NCI-H446 (cell line): ENCODE measurements at regions not wholly inside any gene's neighbourhood (a gene's known extent, or its start where the extent isn't known, plus 50 kb on each side); places are given as distances from the start of the nearest gene placed in this dataset.
"Not testable (repeated sequence)": the region's sequence is repeated elsewhere in the genome, so short reads cannot be mapped to it uniquely, and the experiment has no call there.

Source experiments
- DNase-seq, 2 experiments: peaks; one replicate each; lab custom pipeline; 2025; lab: John Stamatoyannopoulos, UW

- no peak for DNase-seq
These were observed 504.2 kb upstream of the PHF14 start for GRCh38 chr7:10469476-10469875.

GRCh38 chr7:10471280-10472058, 502.2 kb upstream of the PHF14 start:
- no peak for DNase-seq

- DNase-seq, result no peak
These were observed 501.6 kb upstream of the PHF14 start for GRCh38 chr7:10472115-10472514.

- DNase-seq, result no peak
These were observed 500.1 kb upstream of the PHF14 start for GRCh38 chr7:10473569-10473968.

- no peak for DNase-seq
These were observed 499.6 kb upstream of the PHF14 start for GRCh38 chr7:10474048-10474447.

DNA sequence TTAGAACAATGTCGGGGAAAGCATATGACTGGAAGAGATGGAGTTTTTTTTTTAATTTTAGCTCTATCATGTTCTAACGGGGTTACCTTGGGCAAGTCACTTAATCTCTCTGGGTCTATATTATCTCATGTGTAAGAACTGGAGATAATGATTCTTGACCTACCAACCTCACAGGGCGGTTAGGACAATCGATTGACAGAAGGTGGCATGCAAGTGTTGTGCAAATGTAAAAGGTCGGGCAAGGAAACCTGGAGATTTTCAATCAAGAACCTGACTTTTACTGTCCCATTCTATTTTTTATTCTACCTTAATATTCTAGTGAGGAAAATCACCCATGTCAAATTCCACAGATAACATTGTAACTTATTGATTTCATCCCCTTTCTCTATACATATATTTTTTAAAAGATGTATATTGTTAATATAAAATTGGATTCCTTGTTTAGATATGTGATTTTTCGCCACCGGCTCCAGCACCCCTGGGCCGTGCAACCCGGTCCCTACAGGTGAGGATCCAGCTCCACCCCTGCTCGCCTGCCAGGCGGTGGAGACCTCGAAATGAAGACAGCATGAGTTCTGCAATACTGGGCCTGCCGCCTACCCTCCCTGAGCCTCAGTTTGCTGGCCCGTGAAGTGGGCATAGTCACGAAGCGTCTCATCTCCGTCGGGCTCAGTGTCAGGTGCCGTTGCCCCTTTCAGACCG, 497.6 kb upstream of the PHF14 start:
- no peak for DNase-seq

GRCh38 chr7:10476642-10477041, 497.0 kb upstream of the PHF14 start:
- no peak for DNase-seq

- no peak for DNase-seq
These were observed 490.0 kb upstream of the PHF14 start for GRCh38 chr7:10483671-10484070.

DNA sequence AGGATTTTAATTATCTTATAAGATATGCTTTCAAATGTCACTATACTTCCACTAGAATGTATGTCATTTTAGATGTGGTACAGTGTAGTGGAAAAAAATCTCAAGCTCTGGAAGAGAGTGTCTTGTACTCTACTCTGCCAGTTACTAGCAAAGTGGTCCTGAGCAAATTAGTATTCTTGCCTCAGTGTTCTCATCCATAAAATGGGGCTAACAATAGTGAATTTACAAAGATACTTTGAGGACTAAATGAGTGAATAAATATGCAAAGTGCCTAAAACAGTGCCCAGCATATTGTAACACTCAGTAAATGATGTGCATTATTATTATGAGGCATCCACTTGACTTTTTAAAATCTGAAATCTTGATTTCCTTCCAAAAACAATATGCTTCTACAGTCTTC, 488.9 kb upstream of the PHF14 start:
- no peak for DNase-seq

GRCh38 chr7:10501206-10501884, 472.3 kb upstream of the PHF14 start:
- not testable (repeated sequence) for DNase-seq

DNA sequence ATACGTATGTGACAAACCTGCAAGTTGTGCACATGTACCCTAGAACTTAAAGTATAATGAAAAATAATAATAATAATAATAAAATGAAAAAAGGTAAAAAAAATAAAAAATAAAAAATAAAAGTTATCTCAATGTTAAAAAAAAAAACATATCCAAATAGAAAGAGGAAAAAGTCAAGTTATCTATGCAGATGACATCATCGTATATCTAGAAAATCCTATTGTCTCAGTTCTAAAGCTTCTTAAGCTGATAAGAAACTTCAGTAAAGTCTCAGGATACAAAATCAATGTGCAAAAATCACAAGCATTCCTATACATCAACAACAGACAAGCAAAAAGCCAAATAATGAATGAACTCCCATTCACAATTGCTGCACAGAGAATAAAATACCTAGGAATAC, 466.6 kb upstream of the PHF14 start:
- no peak for DNase-seq

DNA sequence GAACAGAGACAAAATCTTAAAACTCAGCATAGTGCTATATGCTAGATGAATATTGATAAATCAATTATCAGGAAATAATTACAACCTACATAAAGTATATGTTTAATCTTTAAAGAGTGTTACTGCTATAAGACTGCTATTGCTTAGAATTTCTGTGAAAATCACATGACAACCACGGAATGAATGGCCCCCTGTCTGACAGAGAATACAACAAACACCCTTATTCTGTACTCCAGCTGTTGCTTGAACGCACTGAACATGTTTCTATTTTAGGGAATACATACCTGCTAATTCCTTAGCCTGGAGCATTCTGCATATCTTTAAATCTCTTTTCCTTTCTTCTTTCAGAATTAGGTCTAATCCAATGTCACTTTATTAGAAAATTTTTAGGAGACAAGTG, 452.4 kb upstream of the PHF14 start:
- DNase-seq, result no peak

GRCh38 chr7:10533429-10533828, 440.2 kb upstream of the PHF14 start:
- DNase-seq, result not testable (repeated sequence)

DNA sequence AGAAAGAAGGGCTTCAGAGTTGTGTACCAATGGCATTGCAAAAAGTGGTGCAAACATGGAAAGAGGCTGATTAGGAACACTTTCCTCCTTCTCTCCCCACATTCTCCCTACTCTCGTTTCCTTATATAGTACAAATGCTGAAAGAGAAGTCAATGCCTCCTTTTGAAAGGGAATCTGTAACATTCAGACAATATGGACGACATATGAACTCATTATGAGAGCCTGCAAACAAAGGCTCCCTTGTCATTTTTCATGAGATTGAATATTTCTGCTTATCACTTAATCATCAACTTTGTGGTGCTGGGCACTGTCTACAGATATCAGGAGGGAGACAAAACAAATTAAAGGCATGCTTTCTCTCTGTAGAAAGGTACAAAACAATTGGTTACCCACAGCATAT, 437.1 kb upstream of the PHF14 start:
- no peak for DNase-seq

DNA sequence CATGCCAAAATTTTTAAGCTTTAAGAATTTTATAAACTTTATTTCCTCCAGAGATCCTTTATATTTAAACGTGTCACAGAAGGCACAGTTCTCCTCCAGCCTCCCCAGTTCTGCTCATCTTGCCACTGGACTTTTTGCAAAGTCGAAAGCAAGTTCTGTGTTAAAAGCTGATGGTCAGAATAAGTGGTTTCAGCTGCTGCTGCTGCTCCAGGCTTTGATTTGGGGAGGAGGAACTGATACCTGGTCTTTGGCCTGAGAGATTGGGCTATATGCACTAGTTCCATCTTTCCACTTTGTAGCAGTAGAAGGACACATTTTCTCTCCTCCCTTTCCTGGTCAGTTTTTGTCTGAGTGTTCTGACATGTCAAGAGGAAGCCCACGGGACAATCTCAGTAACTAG, 435.9 kb upstream of the PHF14 start:
- no peak for DNase-seq

GRCh38 chr7:10557375-10557774, 416.3 kb upstream of the PHF14 start:
- no peak for DNase-seq

DNA sequence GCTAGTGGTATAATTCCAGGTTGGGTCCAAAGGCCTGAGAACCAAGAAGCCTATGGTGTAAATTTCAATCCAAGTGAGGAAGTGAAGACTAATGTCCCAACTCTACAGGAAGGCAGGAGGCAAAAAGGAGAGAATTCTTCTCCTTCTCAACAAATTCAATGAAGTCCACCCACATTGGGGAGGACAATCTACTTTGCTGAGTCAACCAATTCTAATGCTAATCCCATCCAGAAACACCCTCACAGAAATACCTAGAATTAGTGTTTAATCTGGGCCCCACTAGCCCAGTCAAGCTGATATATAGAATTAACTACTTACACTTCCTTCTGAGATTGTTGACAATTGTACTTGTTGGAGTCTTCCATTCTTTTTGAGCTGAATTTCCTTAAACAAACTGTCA, 413.2 kb upstream of the PHF14 start:
- DNase-seq, result no peak

DNA sequence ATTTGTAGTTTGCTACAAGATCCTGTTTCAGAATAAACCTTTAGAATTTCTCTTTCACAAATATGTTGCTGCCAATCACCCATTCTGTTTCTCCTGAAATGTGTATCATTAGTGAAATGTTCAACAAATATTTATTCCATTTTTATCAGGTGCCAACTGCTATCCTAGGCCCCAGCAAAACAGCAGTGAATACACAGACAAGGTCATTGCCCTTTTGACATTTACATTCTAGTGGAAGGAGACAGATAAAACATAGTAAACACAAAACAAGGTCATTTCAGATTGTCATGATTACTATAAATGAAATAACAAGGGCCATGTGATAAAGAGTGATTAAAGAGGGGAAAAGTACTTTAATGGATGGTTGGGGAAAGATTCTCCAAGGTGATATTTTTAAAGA, 404.8 kb upstream of the PHF14 start:
- DNase-seq, result no peak

- no peak for DNase-seq
These were observed 401.9 kb upstream of the PHF14 start for GRCh38 chr7:10571759-10572158.

- no peak for DNase-seq
These were observed 395.8 kb upstream of the PHF14 start for GRCh38 chr7:10577866-10578374.

DNA sequence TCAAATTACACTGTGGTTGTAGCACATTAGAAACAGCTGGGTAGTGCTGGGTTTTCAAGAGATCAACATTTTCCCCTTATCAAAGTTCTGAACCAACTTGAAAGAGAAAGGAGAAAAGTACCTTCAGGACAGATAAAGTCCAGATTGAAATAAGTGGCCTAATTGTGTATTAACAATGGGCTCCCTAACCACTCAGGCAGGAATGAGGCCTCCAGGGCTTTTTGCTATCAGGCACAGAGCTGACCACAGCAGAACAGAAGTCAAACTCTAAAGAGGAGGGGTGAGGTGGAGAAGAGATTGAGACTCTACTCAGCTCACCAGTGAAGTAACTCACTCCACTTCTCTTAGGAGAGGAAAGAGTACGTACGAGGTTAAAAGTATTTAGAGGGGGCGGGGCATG, 394.1 kb upstream of the PHF14 start:
- DNase-seq, result no peak

DNA sequence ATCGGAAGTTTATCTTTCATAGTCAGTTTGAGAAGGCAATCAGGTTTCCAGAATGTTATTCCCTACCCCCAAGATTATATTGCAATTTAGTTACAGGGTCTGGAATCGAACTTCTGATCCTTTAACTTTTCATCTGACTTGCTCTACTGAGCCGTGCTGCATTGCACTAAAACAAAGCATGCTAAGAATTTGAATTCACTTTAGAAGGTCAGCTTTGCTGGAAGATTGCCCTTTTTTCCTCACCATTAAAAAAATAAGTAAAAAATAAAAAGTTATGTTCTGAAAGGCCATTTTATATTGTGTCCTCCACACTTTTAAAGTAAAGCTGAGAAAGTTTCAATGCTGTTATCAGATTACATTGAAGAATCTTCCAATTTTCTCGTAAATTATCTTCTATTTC, 388.8 kb upstream of the PHF14 start:
- no peak for DNase-seq

DNA sequence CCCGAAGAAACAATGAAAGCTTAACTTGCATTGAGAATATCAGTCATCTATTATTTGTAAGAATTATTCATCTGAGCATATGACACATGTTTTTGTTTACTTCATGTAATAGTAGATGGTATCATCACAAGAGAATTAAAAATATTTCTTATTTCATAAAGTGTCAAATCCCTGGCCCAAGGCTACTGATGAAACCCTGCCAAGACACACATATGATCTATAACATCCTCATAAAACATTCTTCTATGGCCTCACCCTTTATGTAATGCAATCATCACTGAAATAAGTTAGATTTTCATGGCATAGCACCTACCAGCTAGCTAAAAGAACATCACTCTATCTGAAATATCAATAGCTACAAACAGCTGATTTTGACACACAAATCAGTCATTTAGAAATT, 385.6 kb upstream of the PHF14 start:
- DNase-seq, result no peak
